ENCODE measurements at regions not wholly inside any gene's neighbourhood (a gene's known extent, or its start where the extent isn't known, plus 50 kb on each side); places are given as distances from the start of the nearest gene placed in this dataset.

GRCh38 chr4:28966982-28967381 is 1753.2 kb upstream of the PCDH7 start:
- no peak for DNase-seq (ENCODE audit: extremely low read depth, low read depth)

GRCh38 chr4:28973587-28974350 is 1746.4 kb upstream of the PCDH7 start:
- no peak for DNase-seq (ENCODE audit: extremely low read depth, low read depth)

DNA sequence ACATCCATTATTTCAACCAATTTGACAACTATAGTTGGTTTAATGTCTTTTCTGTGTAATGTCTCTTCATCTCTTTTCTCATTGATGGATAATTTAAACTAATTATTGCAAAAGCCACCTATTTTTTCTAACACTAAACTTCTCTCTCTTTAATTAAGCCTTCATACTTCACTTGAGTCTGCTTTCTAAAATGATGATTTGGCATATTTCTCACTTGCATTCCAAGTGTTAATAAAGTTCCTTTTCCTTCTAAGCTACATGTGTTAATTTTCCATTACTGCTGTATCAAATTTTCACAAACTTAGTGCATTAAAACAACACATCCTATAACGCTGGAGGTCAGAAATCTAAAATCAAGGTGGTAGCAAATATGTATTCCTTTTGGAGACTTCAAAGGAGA is 1743.8 kb upstream of the PCDH7 start:
- no peak for DNase-seq (ENCODE audit: extremely low read depth, low read depth)

- no peak for DNase-seq (ENCODE audit: extremely low read depth, low read depth)
Observed at GRCh38 chr4:29002151-29002550, 1718.0 kb upstream of the PCDH7 start.

DNA sequence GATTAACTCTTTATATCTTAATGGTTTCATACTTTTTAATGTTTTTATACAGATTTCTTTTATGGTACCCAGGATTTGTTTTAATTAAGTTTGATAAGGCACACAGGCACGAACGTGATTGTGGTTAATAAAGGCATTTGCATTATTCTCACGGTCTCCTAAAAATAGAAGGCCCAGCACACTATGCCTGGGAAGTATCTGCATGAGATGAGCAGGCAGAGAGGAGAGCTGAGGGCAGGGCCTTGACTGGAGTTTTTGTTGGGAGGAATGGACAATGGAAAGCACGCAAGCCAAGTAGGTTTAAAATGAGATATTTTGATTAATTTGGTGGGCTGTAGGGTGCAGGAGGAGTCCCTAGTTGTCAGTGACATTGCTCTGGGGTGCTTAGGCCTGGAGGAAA is 1714.3 kb upstream of the PCDH7 start:
- DNase-seq (ENCODE audit: extremely low read depth, low read depth), result no peak

DNA sequence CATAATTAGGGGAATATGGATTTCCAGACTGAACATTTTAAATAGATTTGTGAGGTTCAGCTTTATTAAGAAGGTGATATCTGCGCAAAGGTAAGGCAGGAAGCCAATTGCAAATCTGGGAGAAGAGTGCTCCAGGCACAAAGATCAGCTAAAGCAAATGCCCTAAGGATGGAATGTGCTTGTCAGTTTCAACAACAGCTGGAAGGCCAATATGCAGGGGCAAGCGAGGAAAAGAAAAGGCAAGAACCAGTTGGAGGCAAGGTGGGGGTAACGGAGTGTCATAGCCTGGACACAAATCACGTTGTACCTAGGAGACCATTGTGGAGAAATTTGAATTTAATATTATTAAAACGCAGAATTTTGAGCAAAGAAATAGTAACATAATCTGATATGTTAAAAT is 1710.3 kb upstream of the PCDH7 start:
- no peak for DNase-seq (ENCODE audit: extremely low read depth, low read depth)

GRCh38 chr4:29013341-29013740 is 1706.8 kb upstream of the PCDH7 start:
- DNase-seq (ENCODE audit: extremely low read depth, low read depth), result no peak

GRCh38 chr4:29014555-29014954 is 1705.6 kb upstream of the PCDH7 start:
- no peak for DNase-seq (ENCODE audit: extremely low read depth, low read depth)

DNA sequence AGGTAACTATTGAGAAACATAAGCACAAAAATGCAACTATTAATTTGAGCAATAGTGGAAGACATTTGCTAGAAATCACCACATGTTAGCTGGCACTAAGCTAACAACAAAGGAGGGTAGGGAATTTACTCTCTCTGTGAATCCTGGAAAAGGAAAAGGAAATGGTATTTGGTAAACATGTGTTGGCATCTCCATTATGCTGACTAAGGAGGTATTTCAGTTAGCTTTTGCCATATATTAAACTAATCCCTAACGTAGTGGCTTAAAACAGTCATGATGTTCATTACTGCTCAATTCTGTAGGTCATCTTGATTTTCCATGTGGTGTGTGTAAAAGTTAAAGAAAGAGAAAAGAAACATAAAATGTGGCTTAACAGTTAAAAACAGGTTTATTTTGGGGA is 1686.5 kb upstream of the PCDH7 start:
- DNase-seq (ENCODE audit: extremely low read depth, low read depth), result no peak

DNA sequence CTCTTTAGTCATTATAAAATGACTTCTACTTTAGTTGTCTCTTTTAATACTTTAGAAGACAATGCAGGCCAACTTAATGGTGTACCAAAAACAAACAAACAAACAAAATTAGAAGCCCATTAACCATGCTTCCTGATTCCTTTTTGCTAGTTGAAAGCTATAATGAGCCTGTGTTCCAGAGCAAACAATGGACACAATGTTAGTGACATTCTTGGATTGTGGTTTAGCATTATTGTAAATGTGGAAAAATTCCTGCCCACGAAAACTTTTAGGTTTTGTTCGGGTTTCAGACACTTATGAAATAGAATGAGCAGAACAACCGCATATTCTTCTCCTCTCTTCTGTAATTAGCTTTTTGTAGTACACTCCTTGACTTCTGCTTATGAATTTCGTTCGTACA is 1682.7 kb upstream of the PCDH7 start:
- no peak for DNase-seq (ENCODE audit: extremely low read depth, low read depth)

- DNase-seq (ENCODE audit: extremely low read depth, low read depth), result no peak
Observed at GRCh38 chr4:29043411-29043810, 1676.8 kb upstream of the PCDH7 start.

DNA sequence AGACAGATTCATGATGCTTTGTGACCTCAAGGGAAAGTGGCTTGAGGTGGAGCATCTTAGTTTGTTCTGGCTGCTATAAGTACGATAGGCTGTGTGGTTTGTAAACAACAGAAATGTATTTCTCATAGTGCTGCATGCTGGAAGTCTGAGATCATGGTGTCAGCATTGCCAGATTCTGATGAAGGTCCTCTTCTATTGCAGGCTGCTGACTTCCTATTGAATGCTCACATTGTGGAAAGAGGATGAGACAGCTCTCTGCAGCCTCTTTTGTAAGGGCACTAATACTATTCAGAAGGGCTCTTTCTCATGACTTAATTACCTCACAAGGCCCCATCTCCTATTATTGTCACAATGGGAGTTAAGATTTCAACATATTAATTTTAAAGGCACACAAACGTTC is 1674.0 kb upstream of the PCDH7 start:
- no peak for DNase-seq (ENCODE audit: extremely low read depth, low read depth)

DNA sequence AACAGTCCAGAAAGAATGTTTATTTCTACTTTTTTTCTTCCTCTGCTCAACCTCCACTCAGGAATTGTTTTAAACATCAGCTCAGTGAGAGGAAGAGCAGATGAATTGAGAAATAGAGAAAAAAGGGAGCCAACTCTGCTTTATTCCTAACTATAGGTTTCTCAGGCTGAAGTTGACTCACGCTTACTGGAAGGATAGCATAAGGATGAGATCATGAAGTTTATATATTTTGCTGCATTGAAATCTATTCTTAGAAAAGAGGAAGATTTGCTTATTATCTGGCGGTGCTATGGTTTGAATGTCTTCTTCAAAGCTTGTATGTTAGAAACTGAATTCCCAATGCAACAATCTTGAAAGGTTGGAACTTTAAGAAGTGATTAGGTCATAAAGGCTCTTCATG is 1673.4 kb upstream of the PCDH7 start:
- DNase-seq (ENCODE audit: extremely low read depth, low read depth), result no peak

DNA sequence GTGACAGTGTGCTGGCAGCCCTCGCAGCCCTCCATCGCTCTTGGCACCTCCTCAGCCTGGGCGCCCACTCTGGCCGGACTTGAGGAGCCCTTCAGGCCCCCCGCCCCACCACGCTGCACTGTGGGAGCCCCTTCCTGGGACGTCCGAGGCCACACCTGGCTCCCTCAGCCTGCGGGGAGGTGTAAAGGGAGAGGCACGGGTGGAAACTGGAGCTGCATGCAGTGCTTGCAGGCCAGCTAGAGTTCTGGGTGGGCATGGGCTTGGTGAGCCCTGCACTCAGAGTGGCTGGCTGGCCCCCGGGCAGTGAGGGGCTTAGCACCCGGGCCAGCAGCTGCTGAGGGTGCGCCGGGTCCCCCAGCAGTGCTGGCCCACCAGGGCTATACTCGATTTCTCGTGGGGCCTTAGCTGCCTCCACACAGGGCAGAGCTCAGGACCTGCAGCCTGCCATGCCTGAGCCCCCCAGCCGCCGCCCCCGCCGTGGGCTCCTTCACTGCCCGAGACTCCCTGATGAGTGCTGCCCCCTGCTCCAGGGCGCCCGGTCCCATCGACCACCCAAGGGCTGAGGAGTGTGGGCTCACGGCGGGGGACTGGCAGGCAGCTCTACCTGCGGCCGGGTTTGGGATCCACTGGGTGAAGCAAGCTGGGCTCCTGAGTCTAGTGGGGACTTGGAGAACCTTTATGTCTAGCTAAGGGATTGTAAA is 1672.7 kb upstream of the PCDH7 start:
- DNase-seq (ENCODE audit: extremely low read depth, low read depth), result no peak

GRCh38 chr4:29051381-29051965 is 1668.7 kb upstream of the PCDH7 start:
- no peak for DNase-seq (ENCODE audit: extremely low read depth, low read depth)

DNA sequence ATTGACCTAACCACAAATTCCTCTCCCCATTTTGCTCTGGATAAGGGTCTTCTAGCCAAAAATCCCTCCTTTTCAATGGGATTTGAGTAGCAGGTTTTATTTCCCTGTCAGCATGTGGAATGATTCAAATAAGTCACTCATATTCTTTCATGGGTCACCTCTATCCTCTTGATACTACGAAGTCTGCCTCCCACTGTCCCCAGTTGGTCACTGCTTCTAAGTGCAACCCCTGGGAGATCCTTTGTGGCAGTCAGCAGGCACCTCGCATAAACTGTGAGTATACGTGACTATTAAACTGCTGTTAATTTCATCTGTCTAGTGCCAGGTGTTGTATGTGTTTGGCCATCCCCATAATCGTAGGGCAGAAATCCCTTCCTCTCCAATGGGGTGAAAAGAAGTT is 1667.9 kb upstream of the PCDH7 start:
- no peak for DNase-seq (ENCODE audit: extremely low read depth, low read depth)

DNA sequence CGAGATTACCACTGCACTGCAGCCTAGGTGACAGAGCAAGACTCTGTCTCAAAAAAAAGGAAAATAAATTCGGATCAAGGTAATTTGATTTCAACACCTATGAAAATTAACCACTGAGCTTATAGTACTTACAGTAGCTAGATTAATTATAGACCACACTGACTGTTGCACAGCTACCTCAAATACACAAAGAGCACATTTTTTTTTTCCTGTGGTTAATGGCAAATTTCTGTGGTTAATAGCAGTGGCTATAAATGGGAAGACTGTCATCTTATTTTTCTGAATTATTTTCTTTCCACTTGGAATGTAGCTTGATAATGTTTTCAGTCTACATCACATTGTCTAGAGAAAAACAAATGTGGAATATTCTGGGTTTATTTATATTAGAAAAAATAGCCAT is 1661.6 kb upstream of the PCDH7 start:
- DNase-seq (ENCODE audit: extremely low read depth, low read depth), result no peak

- DNase-seq (ENCODE audit: extremely low read depth, low read depth), result no peak
Observed at GRCh38 chr4:29066861-29067260, 1653.3 kb upstream of the PCDH7 start.

GRCh38 chr4:29073571-29073970 is 1646.6 kb upstream of the PCDH7 start:
- no peak for DNase-seq (ENCODE audit: extremely low read depth, low read depth)

DNA sequence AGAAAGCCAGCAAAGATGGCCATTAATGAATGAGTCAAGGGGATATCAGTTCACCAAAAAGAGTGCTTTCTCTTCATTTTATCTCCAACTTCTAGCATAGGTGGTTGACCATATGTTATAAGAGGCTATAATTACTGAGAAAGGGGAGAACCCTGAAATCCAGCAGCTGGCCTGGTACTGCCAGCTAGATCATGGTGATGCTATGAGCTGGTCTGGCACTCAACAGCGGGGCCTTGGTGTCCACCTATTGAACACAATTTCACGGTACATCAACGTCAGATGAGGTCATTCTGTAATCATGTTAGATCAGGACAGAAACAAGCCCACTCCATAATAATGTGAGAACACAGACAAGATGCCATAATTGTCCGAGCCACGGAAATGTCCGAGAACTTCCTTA is 1644.8 kb upstream of the PCDH7 start:
- DNase-seq (ENCODE audit: extremely low read depth, low read depth), result no peak

DNA sequence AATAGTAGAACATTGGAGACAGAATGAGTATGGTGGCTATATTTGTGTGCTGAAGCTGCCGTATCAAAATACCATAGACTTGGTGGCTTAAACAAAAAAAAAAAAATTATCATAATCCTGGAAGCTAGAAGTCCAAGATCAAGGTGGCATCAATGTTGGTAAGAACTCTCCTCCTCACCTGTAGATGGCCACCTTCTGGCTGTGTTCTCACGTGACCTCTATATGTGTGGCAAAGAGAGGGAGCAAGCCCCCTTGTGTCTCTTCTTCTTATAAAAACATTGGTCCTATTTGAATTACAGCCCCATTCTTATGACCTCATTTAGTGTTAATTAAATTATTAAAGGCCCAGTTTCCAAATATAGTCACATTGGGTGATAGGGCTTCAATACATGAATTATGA is 1640.9 kb upstream of the PCDH7 start:
- DNase-seq (ENCODE audit: extremely low read depth, low read depth), result no peak
